NB4 (cell line): ENCODE measurements at regions not wholly inside any gene's neighbourhood (a gene's known extent, or its start where the extent isn't known, plus 50 kb on each side); places are given as distances from the start of the nearest gene placed in this dataset.

Experiments used
- MYC ChIP-seq: IDR thresholded peaks from 2 replicates; pipeline ENCODE4 v1.6.1; 2011; ENCODE audit warnings: low read depth, low read length
- POLR2A ChIP-seq: IDR thresholded peaks from 2 replicates; pipeline ENCODE4 v1.6.1; 2011; ENCODE audit warnings: mild to moderate bottlenecking; ENCODE audit not compliant: insufficient read length; ENCODE audit errors: extremely low read depth
- TF ChIP-seq, protein P1 (sequence below): IDR thresholded peaks from one replicate; pipeline ENCODE4 v1.5.1; 2012; ENCODE audit warnings: low read depth, low read length
- TF ChIP-seq, protein P2 (sequence below): IDR thresholded peaks from 2 replicates; pipeline ENCODE4 v1.6.1; 2011; ENCODE audit warnings: low read depth, low read length

DNA sequence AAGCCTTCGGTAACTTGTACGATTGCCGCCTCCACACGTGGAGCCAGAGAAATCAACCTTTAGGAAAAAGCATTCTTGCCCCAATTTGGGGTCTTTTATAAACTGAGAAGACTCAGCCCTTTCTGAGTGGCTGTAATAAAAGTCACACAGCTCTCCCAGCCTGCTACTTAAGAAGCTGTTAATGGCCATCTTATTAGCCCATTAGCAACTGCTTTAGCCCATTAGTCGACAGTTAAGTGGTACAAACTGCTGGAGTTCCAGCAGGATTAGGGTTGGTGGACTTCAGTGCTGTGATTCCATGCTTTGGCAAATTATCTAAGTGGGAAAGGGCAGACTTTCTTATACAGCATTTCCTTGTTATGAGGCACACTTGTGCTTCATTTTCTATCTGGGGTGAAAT lies 461.3 kb downstream of the RPS6KC1 start:
- TF ChIP-seq, protein P1, sequence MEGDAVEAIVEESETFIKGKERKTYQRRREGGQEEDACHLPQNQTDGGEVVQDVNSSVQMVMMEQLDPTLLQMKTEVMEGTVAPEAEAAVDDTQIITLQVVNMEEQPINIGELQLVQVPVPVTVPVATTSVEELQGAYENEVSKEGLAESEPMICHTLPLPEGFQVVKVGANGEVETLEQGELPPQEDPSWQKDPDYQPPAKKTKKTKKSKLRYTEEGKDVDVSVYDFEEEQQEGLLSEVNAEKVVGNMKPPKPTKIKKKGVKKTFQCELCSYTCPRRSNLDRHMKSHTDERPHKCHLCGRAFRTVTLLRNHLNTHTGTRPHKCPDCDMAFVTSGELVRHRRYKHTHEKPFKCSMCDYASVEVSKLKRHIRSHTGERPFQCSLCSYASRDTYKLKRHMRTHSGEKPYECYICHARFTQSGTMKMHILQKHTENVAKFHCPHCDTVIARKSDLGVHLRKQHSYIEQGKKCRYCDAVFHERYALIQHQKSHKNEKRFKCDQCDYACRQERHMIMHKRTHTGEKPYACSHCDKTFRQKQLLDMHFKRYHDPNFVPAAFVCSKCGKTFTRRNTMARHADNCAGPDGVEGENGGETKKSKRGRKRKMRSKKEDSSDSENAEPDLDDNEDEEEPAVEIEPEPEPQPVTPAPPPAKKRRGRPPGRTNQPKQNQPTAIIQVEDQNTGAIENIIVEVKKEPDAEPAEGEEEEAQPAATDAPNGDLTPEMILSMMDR: no peak
- no peak for TF ChIP-seq POLR2A
- TF ChIP-seq, protein P2, sequence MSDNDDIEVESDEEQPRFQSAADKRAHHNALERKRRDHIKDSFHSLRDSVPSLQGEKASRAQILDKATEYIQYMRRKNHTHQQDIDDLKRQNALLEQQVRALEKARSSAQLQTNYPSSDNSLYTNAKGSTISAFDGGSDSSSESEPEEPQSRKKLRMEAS: no peak
- no peak for TF ChIP-seq MYC
